HUES48 (cell line): ENCODE measurements at regions not wholly inside any gene's neighbourhood (a gene's known extent, or its start where the extent isn't known, plus 50 kb on each side); places are given as distances from the start of the nearest gene placed in this dataset.

ENCODE experiments used
- H3K27ac ChIP-seq: one replicate; pipeline ENCODE4 v1.7.0; 2013; ENCODE audit warnings: low read depth, low read length, inconsistent platforms
- H3K27me3 ChIP-seq: 2 replicates; pipeline ENCODE4 v1.6.1; 2013; ENCODE audit warnings: mild to moderate bottlenecking, low read length; ENCODE audit not compliant: control insufficient read depth, insufficient read depth
- H3K36me3 ChIP-seq: 2 replicates; pipeline ENCODE4 v1.6.1; 2013; ENCODE audit warnings: low read length; ENCODE audit not compliant: control insufficient read depth, insufficient read depth
- H3K4me1 ChIP-seq: 2 replicates; pipeline ENCODE4 v1.6.1; 2013; ENCODE audit warnings: mild to moderate bottlenecking, low read length; ENCODE audit not compliant: control insufficient read depth, insufficient read depth
- H3K4me3 ChIP-seq: 2 replicates; pipeline ENCODE4 v1.5.1; 2013; ENCODE audit warnings: mild to moderate bottlenecking, low read depth, low read length
- H3K9ac ChIP-seq: 2 replicates; pipeline ENCODE4 v1.6.1; 2013; ENCODE audit warnings: mild to moderate bottlenecking, low read depth, low read length, moderate library complexity
- H3K9me3 ChIP-seq: 2 replicates; pipeline ENCODE4 v1.6.1; 2013; ENCODE audit warnings: low read length; ENCODE audit not compliant: control insufficient read depth, insufficient read depth

DNA sequence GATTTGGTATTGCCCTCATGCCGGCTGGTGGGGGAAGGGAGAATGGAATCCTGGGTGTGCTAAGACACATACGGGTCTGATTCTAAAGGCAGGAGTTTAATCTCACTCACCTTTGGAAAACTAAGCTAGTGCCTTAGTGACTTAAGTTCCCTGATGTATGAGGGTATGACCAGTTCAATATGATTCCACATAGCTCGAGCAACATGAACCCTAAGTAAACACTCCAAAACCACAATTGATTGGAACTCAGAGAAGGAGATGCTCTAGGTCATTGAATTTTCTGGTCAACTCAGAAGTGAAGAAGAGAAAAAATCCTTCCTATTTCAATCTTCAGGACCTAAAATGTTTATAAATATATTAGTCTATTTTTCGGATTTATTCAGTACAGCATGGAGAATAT is 420.1 kb upstream of the INTU start:
- no peak overlapping the region for H3K27ac ChIP-seq

DNA sequence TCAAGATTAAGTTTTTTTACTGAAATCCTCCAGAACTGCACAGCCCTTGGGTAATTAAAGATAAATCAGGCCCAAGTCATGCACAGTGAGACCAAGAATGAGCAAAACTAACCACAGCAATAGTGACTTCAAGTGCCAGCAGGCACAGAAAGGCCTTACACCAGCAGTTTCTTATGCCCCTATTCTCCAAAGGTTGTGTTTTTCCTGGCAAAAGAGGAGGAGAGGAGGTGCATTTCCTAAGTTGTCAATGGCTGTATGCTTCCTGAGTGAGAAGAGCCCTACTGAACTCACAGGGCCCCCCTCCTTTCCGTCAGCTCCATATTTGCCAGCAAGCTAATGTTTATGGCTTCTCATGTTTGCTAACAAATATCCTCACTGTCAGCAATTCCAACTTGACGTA is 418.7 kb upstream of the INTU start:
- no peak overlapping the region for H3K27ac ChIP-seq
- H3K4me3 ChIP-seq: no peak overlapping the region
- H3K27me3 ChIP-seq: no peaks in the 10 kb centered on the region
- H3K36me3 ChIP-seq: no peaks in the 10 kb centered on the region
- H3K9me3 ChIP-seq: no peaks in the 10 kb centered on the region
- no peak overlapping the region for H3K9ac ChIP-seq
- peaks cover 3% of the 10 kb centered on the region; the same call in 1 of the 2 replicates for H3K4me1 ChIP-seq

More for the DNA sequence above, 420.1 kb upstream of the INTU start:
- Histone ChIP-seq H3K36me3 (no peaks in the 10 kb centered on the region), H3K4me1 (peaks cover 3% of the 10 kb centered on the region; the same call in 1 of the 2 replicates), H3K27me3 (no peaks in the 10 kb centered on the region), H3K4me3 (no peak overlapping the region), H3K9ac (no peak overlapping the region), H3K9me3 (no peaks in the 10 kb centered on the region; the same call in 1 of the 2 replicates)

DNA sequence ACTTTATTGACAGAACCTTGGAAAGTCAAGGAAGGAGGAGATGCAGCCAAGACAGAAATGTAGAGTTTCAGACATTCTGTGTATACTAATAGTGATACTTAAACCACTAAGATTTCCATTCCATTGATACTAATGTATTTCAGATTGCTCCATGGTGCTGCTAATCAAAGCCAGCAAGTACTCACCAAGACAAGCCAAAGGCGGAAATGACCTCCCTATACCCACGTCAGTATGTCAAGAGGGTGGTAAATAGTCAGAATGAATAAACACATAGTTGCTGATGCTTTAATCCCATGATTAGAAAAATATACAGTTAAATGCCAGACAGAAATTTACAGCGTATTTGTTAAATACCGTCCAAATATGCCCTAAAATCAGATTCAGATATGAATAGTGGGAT is 417.8 kb upstream of the INTU start:
- H3K27me3 ChIP-seq: no peaks in the 10 kb centered on the region
- peaks cover 3% of the 10 kb centered on the region; the same call in 1 of the 2 replicates for H3K4me1 ChIP-seq
- H3K36me3 ChIP-seq: no peaks in the 10 kb centered on the region
- no peak overlapping the region for H3K9ac ChIP-seq
- H3K9me3 ChIP-seq: no peaks in the 10 kb centered on the region
- no peak overlapping the region for H3K27ac ChIP-seq
- no peak overlapping the region for H3K4me3 ChIP-seq

DNA sequence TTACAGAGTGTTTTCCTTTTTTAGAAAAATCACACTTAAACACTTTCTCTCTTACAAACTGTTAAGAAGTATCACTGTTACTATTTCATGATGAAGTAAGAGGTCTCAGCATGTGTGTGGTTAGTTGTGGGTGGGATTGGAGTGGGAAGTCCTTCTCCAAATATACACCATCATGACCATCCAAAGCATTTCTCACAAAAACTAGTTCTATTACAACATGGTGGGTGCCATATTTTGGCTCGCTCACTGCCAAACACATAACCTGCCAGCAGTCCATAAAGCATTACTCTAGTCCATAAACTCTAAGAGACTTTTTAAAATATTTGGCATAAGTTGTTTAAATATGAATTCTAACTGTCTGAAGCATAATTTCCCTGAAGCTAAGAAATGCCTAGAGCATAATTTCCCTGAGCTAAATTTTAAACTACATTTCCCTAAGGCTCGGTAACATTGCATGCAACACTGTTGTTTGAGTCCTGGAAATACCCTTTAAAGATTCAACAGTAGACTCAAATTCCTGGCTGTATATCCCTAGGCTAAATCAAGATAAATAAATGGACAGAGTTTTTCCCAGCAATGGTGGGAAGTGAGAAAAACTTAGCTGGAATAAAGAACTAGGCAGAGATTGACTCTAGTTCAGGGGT is 415.0 kb upstream of the INTU start:
- Histone ChIP-seq H3K9ac (no peak overlapping the region), H3K4me1 (no peaks in the 10 kb centered on the region), H3K9me3 (no peaks in the 10 kb centered on the region; the same call in 1 of the 2 replicates), H3K36me3 (no peaks in the 10 kb centered on the region), H3K27me3 (no peaks in the 10 kb centered on the region), H3K4me3 (no peak overlapping the region), H3K27ac (no peak overlapping the region)

DNA sequence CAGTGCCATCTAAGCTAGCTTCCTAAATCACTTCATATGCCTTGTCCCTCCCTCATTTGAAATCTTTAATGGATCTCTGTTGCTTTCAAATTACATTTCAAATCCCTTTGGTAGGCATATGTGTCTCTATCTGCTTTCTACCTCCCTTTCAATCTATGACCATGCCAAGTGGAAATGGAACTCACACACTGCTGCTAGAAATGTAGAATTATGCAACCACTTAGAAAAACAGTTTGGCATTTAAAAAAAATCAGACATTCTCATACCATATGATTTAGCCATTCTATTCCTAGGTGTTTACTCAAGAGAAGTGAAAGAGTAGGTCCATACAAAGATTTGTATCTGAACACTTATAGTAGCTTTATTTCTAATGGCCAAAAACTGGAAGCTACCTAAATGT is 413.5 kb upstream of the INTU start:
- Histone ChIP-seq H3K9ac (no peak overlapping the region), H3K27ac (no peak overlapping the region), H3K27me3 (no peaks in the 10 kb centered on the region), H3K4me3 (no peak overlapping the region), H3K4me1 (no peaks in the 10 kb centered on the region), H3K9me3 (no peaks in the 10 kb centered on the region; the same call in 1 of the 2 replicates), H3K36me3 (no peaks in the 10 kb centered on the region)

DNA sequence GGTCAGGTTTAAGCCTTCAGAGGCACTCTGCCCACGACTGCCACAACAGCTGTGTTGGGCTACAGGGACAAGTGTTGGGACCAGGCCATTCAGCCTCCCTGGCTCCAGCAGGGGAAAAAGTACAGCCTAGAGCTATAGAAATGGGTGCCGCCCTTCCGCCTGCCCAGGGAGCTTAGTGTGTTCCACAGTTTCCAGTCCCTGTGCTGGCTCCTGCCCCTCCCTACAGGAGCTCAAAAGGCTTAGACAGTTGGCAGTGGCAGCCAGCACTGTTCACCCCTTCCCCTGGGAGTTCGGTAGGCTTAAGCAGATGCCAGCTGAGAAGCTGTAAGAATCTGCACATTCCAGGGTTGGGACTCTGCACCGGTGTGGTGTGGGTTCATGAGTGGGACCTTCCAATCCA is 408.2 kb upstream of the INTU start:
- Histone ChIP-seq H3K36me3 (no peaks in the 10 kb centered on the region), H3K9me3 (no peaks in the 10 kb centered on the region; the same call in 1 of the 2 replicates), H3K4me3 (no peak overlapping the region), H3K9ac (no peak overlapping the region), H3K27ac (no peak overlapping the region), H3K27me3 (no peaks in the 10 kb centered on the region), H3K4me1 (no peaks in the 10 kb centered on the region)

DNA sequence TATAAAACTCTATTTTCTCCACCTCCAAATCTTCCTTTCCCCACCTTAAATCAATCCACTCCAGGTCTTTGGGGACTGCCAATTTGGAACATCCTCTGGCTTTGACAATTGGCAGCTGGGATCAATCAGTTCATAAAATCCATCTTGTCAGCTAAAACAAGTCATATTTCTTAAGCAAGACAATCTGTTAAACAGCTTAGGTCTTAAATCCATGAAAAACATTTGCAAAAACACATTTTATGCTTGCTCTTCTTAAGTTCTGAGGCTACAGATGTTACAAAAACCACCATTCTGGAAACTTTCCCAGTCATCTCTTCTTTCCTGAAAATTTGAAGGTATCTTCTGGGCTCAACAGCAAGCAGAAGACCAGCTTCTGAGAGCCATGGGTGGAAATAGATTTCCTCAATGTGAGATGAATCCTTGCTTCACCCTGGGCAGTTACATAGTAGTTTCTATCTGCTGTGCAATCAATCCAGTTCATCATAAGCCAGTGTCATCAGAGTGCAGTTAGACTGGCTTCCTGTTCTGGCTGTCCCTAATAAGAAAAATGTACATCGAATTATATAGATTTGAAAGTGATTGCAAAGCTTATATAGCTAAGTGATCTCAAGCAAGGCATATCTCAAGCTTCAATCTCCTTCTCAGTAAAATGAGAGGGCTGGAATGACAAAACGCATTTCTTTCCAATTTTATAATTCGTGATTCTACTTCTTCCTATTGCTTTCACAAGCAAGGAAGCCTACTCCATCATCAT is 402.7 kb upstream of the INTU start:
- no peak overlapping the region for H3K27ac ChIP-seq
- no peaks in the 10 kb centered on the region for H3K27me3 ChIP-seq
- no peaks in the 10 kb centered on the region for H3K36me3 ChIP-seq
- peaks cover 5% of the 10 kb centered on the region; the same call in 1 of the 2 replicates for H3K4me1 ChIP-seq
- no peak overlapping the region for H3K9ac ChIP-seq
- no peaks in the 10 kb centered on the region for H3K9me3 ChIP-seq
- no peak overlapping the region for H3K4me3 ChIP-seq

DNA sequence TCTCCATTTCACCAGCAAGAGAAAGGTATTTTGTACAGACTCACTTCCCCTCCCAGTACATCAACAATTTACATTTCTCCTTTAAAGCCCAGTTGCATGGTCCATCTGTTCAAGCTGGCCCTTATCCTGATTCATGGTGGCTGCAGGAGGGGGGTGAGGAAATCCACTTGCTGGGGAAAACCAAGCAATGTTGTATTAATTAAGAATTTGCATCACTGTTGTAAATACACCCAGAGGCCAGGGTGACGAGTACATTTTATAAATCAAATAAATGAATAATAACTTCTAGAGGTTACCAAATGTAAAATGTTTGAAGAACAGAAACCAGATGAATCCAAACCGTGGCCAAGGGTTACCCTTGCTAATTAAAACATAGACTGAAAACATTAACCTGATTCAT is 395.9 kb upstream of the INTU start:
- Histone ChIP-seq H3K4me1 (peaks cover 5% of the 10 kb centered on the region; the same call in 1 of the 2 replicates), H3K4me3 (no peak overlapping the region)

DNA sequence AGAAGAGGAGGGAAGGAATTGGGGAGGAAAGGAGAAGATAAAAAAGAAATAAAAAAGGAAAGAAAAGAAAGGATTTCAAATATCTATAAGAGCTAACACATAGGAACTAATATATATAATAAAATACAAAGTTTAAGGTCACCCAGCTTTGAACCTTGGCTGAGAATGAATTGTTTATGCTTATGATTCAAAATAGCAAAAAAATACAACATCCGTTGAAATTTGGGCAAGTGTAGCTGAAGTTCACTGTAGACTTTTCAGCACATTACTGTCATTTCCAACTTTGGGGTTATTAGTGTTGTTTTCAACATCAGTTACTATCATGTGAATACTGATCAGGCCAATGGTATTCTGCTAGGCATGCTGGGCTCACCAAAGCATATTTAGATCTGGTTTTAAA is 395.2 kb upstream of the INTU start:
- no peak overlapping the region for H3K4me3 ChIP-seq
- H3K4me1 ChIP-seq: peaks cover 5% of the 10 kb centered on the region; the same call in 1 of the 2 replicates
- H3K27ac ChIP-seq: no peak overlapping the region
- no peaks in the 10 kb centered on the region for H3K36me3 ChIP-seq
- H3K9ac ChIP-seq: no peak overlapping the region
- no peaks in the 10 kb centered on the region for H3K27me3 ChIP-seq
- no peaks in the 10 kb centered on the region for H3K9me3 ChIP-seq

More for the DNA sequence above, 395.9 kb upstream of the INTU start:
- H3K27ac ChIP-seq: no peak overlapping the region
- no peaks in the 10 kb centered on the region for H3K27me3 ChIP-seq
- H3K9me3 ChIP-seq: no peaks in the 10 kb centered on the region
- no peak overlapping the region for H3K9ac ChIP-seq
- no peaks in the 10 kb centered on the region for H3K36me3 ChIP-seq

DNA sequence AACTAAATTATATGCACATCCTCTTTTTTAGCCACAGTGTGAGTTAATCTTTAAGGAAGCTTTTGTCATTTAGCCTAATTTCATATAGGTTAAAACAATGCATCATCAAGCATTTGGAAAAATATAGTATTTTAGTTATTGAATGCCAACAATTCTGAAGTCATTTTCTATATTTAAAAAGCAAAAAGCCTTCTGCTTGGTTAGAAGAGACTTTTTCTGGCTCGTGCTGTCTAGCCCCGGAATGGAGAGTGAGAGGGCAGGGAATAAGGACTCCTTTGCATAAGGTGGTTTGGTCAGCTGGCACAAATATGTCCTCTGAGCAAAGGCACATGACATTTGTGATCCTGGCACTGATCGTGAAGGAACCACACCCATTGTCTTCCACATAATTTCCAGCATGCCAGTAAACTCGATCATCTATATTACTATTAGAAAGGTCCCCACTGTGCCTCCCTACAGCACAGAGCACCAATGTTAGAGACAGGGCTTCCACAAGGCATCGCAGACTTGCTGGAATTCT is 393.7 kb upstream of the INTU start:
- Histone ChIP-seq H3K27ac (no peak overlapping the region), H3K27me3 (no peaks in the 10 kb centered on the region), H3K36me3 (no peaks in the 10 kb centered on the region), H3K4me1 (peaks cover 5% of the 10 kb centered on the region; the same call in 1 of the 2 replicates), H3K4me3 (no peak overlapping the region), H3K9ac (no peak overlapping the region), H3K9me3 (no peaks in the 10 kb centered on the region)
